Effector CD4-positive, alpha-beta T cell (primary cell): ENCODE measurements at regions not wholly inside any gene's neighbourhood (a gene's known extent, or its start where the extent isn't known, plus 50 kb on each side); places are given as distances from the start of the nearest gene placed in this dataset.
"Not testable (repeated sequence)": the region's sequence is repeated elsewhere in the genome, so short reads cannot be mapped to it uniquely, and the experiment has no call there.

Experiments used
- DNase-seq: peaks from one replicate; pipeline ENCODE4 v3.0.0-alpha.2; 2020

DNA sequence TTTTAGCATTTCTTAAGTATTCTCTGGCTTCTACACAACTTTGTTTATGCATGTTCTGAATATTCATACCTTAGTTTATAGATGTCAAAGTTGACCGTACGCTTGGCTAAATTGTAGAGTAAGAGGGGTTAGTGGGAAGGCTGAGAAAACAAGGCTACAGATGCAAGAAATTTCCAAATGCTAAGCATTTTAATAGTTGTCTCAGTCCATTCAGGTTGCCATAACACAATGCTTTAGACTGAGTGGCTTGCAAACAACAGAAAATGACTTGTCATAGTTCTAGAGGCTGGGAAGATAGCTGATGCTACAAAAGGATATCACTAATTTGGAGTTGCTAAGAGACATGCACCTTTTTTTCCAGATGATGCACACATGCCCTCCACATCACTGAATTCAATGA is 53.0 kb upstream of the C1QTNF3 start:
- DNase-seq: not testable (repeated sequence)

DNA sequence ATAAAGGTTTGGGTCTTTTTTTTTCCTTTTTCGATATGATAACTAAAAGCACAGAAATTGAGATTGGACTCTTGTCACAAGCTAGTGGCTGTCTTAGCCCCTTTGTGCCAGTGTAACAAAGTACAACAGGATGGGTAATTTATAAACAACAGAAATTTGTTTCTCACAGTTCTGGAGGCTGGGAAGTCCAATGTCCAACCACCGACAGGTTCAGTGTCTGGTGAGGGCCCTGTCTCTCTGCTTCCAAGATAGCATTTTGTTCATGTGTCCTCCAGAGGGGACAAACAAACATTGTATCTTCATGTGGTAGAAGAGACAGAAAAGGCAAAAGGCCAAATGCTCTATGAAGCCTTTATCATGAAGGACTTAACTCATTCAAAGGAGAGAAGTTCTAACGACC is 56.9 kb upstream of the C1QTNF3 start:
- DNase-seq: not testable (repeated sequence)

DNA sequence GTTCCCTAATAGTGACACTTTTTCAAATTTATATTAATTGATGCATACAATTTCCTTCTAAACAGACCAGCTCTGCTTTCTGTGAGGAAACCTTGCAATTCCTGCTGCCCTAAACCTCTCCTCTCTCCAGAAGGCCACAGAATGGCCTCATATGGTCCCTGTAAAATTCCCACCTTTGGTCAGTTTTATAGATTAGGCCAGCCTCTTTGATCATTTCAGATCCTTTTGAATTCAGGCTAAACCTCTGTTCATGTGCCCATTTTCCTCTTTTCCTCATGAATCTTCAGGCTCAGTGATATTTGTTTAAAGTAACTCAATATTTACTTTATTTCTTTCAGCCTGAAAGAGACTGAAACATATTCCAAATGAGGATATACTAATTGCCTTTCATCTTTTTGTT is 58.6 kb upstream of the C1QTNF3 start:
- not testable (repeated sequence) for DNase-seq

DNA sequence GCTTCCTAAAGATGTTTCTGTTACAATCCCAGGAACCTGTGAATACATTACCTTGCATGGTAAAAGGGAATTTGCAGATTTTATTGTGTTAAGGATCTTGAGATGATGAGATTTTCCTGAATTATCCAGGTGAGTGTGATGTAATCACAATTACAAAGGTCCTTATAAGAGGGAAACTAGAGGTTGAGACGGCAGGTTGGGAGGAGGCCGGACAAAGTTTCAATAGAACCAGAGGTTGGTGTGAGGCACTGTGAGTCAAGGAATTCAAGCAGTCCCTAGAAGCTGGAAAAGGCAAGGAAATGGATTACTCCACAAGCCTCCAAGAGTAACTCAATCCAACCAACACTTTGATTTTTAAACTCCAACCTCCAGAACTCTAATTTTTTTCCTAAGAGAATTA is 65.9 kb upstream of the C1QTNF3 start:
- not testable (repeated sequence) for DNase-seq

DNA sequence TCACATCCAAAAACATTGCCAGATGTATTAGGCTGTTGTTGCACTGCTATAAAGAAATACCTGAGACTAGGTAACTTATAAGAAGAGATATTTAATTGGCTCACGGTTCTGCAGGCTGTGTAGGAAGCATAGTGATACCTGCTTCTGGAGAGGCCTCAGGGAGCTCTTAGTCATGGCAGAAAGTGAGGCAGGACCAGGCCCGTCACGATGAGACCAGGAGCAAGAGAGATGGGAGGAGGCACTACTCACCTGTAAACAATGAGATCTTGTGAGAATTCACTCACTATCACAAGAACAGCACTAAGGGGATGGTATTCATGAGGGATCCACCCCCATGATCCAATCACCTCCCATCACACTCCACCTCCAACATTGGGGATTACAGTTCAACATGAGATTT is 81.3 kb upstream of the C1QTNF3 start:
- DNase-seq: not testable (repeated sequence)

DNA sequence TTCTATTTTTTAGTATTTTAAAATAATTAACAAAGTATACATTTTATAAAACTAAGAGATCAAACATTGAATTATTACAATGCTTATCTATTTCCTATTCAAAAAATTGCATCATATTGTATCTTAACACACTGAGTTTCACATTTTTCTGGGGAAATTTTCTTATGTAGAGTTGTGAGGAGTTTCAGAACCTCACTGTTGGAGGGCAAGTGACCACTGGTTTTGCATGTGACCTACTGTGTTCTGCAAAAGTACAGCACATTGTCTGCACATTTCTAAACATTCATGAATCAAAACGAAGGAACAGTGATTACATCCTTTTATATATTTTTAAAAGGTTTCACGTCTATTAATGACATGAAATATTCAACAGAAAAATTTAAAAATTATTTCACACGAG is 82.3 kb upstream of the C1QTNF3 start:
- DNase-seq: not testable (repeated sequence)

DNA sequence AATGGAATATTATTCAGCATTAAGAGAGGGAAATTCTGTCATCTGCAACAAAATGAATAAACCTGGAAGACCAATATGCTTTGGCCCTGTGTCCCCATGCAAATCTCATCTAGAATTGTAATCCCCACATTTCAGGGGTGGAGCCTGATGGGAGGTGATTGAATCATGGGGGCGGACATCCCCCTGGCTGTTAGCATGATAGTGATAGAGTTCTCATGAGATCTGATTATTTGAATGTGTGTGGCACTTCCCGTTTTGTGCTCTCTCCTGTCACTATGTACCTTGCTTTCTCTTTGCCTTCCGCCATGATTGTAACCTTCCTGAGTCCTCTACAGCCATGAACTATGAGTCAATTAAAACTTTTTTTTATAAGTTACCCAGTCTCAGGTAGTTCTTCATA is 83.7 kb upstream of the C1QTNF3 start:
- DNase-seq: not testable (repeated sequence)

DNA sequence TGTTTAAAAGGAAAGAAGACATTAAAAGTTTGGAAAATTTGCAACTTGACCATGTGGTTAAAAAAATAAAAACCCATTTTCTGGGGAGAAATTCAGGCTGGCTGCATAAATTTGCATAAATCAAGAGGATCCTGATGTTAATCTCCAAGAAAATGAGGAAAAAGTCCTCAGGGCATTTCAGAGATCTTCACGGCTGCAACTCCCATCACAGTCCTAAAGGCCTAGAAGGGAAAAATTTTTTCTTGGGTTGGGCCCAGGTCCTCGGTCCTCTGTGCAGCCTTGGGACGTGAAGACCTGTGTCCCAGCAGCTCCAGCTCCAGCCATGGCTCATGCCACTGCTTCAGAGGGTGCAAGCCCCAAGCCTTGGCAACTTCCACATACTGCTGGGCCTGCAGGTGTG is 84.8 kb upstream of the C1QTNF3 start:
- DNase-seq: not testable (repeated sequence)

DNA sequence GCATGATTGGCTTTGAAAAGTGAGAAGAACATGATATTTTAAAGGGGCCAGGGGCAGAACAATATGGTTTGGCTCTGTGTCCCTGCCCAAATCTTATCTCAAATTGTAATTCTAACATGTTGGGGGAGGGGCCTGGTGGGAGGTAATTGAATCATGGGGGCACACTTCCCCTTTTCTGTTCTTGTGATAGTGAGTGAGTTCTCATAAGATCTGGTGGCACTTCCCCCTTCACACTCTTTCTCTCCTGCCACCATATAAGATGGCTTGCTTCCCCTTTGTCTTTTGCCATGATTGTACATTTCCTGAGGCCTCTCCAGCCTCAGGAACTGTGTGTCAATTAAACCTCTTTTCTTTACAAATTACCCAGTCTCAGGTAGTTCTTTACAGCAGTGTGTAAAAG is 85.9 kb upstream of the C1QTNF3 start:
- DNase-seq: not testable (repeated sequence)

DNA sequence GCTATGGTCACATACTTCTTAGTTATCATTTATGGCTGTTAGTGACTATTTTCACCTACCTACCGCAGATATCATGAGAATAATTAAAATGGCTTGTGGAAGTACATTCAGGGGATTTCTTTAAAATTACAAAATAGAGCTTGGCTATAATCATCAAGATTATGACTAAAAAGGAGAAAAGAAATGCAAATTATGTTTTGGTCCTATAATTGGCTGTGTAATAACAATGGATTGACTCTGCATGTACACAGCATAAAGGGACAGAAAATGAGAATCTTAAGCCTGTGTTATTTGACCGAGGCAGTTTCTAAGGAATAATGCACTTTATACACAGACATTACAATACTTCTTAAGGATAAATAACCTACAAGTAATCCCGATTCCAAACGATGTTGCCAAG is 112.0 kb upstream of the C1QTNF3 start:
- DNase-seq: not testable (repeated sequence)

DNA sequence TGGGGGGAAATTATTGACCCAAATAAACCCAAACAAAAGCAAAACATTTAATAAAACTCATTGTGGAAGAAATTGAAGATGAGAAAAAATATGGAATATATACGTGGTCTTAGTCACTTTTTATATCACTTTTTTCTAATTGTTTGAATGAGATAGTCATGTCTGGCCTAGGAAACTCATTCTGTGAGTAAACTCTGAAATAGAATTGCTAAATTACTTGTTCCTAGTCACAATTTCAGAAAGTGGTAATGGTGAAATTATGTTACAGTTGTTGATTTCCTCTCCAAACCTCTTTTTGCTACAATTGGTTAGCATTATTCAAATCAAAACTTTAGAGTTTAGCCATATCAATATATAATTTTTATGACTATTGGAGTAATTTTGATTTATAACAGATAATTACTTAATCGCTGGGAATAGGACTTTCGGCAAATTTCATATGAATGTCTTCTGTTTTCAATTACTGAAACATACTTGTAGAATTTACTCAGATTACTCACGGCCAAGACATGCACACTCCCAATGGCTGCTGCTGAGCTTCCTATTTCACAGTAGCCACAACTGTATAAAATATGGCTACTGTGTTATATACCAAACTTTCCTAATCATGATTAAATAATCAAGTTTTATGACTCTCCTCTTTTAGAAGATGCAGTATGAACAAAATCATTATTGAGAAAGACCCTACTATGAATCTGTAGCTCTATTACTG is 113.8 kb upstream of the C1QTNF3 start:
- not testable (repeated sequence) for DNase-seq

DNA sequence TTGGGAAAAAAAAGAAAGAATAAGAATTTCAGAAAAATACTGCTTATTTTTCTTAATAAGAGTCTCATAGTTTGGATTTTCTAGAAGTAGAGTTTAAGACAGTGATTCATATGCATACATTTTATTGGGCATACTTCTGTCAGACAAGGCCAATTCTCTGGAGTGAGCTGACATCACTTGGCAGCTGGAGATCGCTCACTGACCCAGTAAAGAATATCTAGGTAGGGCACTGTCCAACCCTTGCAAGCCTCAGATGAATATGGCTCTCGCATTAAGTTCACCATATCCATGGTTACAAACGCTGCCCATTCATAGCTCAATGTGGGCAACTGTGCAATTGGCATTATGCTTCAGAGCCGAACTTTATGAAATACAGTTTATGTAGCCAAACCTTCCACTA is 117.9 kb upstream of the C1QTNF3 start:
- not testable (repeated sequence) for DNase-seq

DNA sequence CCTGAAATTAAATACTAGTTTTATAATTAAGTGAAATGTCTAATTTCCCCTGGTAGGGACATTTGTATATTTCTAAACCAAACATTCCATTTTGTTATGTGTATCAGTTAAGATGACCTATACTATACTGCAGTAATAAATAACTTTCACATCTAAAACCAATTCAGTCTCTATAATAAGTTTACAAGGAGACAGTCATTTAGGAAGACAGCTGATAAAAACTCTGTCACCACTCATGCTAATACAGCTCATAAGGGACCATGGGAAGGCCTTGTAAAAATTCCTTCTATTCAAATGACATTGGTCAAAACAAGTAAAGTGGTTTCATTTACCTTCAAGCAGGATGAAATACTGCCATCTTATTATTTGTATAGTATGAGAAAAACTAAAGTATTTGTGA is 128.4 kb upstream of the C1QTNF3 start:
- DNase-seq: not testable (repeated sequence)

DNA sequence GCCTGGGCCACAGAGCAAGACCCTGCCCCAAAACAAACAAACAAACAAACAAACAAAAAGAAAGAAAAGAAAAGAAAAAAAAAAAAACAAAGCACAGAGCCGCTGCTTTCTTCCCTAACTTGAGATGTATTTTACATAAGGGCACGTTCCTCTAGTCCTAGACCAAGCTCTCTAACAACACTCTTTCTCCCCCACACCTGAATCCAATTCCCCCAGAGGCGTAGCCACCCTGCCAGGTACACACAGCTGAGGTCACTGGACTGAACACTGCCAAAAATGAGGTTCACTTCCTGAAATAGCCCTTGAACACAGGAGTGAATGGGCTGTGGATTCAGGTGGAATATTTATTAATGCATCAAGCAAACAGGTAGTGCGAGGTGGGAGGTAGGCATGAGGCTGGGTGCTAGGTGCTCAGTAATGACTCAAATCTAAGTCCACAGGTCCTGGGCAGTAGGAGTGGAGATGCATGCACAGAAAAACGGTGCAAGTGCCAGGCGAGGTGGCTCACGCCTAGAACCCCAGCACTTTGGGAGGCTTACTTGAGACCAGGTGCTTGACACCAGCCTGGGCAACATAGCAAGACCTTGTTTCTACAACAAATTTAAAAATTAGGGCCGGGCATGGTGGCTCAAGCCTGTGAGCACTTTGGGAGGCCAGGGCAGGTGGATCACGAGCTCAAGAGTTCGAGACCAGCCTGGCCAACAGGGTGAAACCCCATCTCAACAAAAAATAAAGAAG is 136.6 kb upstream of the C1QTNF3 start:
- DNase-seq: not testable (repeated sequence)

DNA sequence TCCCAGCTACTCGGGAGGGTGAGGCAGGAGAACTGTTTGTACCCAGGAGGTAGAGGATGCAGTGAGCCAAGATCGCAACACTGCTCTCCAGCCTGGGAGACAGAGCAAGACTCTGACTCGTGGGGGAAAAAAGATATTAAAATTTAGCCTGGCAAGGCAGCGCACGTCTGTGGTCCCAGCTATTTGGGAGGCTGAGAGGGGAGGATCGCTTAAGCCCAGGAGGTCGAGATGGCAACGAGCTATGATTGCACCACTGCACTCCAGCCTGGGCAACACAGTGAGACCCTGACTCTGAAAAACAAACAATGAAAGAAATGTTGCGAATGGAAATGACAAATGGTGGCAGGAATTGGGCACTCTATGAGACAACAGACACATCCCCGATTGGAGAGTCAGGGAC is 137.2 kb upstream of the C1QTNF3 start:
- DNase-seq: not testable (repeated sequence)

DNA sequence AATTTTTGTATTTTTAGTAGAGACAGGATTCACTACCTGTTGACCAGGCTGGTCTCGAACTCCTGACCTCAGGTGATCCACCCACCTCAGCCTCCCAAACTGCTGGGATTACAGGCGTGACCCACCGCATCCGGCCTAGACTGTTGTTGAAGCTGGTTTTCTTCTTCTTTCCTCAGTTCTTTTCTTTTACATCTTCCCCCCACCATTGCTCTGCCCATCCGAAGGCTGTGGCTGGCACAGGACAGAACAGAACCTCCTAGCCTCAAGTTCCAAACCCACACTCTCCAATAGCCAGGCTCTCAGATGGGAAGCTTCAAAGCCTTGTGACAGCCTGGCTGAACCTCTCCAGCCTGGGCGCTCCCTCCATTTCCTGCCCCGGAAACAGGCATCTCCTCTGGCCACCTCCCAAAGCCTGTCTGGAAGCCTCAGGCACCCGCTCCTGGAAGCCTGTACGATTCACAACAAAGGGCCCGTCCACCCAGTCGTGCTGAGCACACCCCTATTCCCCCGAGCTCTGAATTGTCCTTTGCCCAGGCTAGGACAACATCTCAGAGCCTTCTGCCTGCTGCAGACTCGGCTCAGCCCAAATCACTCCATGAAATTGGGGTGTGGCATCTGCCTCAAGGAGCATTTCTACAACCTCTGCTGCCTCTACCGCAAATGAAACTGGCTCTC is 138.1 kb upstream of the C1QTNF3 start:
- not testable (repeated sequence) for DNase-seq

DNA sequence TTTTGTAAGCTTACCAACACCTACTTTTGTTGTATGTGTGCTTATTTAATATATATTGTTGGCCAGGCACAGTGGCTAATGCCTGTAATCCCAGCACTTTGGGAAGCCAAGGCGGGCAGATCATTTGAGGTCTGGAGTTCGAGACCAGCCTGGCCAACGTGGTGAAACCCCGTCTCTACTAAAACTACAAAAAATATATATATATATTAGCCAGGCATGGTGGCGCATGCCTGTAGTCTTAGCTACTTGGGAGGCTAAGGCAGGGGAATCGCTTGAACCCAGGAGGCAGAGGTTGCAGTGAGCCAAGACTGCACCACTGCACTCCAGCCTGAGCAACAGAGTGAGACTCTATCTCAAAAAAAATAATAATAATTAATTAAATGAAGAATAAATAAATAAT is 142.0 kb upstream of the C1QTNF3 start:
- not testable (repeated sequence) for DNase-seq

DNA sequence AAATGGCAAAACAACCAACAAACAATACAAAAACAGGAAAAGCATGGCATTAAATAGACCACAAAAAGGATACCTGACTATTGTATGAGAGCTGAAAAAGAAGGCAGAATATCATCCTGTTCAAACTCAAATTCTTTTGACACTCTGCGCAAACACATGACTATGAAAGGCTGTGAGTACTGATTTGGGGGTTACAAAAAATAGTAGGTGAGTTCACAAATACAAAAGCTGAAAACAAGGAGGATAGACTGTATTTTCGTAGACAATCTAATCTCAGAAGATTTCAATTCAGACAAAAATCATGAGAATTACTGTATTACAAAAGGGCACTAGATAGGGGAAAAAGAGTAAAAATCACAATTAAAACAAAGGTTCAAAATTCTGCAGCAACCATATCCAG is 142.6 kb upstream of the C1QTNF3 start:
- DNase-seq: not testable (repeated sequence)

DNA sequence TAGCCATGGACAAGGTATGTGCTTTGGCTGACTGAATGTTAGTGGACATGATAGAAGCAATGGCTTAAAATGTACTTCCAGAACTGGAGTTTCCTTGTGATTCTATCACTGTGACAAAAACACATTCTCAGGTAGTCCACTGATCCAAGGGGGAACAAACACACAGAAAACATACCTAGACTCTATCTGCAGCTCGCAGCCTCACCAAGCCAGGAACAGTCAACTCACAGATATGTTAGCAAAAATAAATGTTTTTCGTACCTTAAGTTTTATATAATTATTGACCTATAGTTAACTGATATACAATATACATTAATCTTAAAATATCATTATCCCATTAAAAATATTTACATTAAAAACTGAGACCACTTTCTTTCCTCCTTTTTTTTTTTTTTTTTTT is 143.1 kb upstream of the C1QTNF3 start:
- DNase-seq: not testable (repeated sequence)

DNA sequence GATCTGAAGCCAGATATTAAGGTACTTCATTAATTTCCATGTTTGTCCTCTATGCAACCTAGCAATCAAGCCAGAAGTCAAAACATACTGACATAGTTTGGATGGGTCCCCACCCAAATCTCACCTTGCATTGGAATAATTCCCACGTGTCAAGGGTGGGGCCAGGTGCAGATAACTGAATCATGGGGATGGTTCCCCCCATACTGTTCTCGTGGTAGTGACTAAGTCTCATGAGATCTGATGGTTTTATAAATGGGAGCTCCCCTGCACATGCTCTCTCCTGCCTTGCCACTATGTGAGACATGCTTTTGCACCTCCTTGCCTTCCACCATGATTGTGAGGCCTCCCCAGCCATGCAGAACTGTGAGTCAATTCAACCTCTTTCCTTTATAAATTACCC is 143.9 kb upstream of the C1QTNF3 start:
- not testable (repeated sequence) for DNase-seq

DNA sequence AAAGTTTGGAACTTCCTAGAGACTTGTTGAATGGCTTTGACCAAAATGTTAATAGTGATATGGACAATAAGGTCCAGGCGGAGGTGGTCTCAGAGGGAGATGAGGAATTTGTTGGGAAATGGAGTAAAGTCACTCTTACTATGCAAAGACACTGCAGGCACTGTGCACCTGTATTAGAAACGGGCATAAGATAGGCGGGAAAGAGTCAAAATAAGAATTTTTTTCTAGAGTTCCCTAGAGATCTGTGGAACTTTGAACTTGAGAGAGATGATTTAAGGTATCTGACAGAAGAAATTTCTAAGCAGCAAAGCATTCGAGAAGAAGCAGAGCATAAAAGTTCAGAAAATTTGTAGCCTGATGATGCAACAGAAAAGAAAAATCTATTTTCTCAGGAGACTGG is 144.4 kb upstream of the C1QTNF3 start:
- not testable (repeated sequence) for DNase-seq

DNA sequence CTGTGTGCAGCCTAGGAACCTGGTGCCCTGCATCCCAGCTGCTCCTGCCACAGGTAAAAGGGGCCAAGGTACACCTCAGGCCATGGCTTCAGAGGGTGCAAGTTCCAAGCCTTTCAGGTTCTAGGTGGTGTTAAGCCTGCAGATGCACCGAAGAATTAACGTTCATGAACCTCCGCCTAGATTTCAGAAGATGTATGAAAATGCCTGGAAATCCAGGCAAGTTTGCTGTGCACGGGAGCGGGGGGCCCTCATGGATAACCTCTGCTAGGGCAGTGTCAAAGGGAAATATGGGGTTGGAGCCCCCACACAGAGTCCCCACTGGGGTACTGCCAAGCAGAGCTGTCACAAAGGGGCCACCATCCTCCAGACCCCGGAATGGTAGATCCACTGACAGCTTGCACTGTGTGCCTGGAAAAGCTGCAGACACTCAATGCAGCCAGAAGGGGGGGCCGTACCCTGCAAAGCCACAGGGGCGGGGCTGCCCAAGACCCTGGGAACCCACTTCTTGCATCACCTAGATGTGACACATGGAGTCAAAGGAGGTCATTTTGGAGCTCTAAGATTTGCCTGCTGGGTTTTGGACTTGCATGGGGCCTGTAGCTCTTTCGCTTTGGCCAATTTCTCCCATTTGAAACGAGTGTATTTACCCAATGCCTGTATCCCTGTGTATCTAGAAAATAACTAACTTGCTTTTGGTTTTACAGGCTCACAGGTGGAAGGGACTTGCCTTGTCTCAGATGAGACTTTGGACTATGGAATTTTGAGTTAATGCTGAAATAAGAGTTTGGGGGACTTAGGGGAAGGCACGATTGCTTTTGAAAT is 145.2 kb upstream of the C1QTNF3 start:
- peak; percentile 54 for DNase-seq

DNA sequence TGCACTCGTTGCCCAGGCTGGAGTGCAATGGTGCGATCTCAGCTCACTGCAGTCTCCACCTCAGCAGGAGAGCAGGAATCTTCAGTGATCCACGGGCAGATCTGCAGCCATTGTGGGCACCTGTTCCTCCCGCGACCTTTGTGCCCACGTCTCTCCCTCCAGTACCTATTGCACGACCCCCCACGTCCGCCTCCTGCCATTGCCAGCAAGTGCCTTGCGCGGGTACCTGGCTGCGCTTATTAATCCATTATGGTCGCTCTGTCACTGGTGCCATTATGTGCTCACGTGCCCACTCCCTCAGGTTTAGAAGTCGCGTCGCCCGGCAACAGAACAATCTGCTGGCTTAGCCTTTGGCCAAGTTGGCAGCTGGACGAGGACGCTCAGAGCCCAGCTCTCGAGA is 146.2 kb upstream of the C1QTNF3 start:
- DNase-seq: peak; percentile 9
